ENCODE measurements at regions not wholly inside any gene's neighbourhood (a gene's known extent, or its start where the extent isn't known, plus 50 kb on each side); places are given as distances from the start of the nearest gene placed in this dataset.

GRCh38 chr17:74051348-74051747 lies 152.1 kb upstream of the RPL38 start:
- Histone ChIP-seq H3K4me3 (ENCODE audit: extremely low read depth in 1 of 4, insufficient read depth in 2 of 4, low read depth in 3 of 4, low read length in 4 of 4) (no peak overlapping the region), H4K20me1 (replicated peaks in 1 of 2; ENCODE audit: control insufficient read depth in 1 of 2, insufficient read depth in 2 of 2, low read length in 2 of 2) (no peaks in the 10 kb centered on the region), H4K91ac (replicated peaks; ENCODE audit: insufficient read length, low read length) (no peak overlapping the region), H3K27ac (ENCODE audit: low read depth, low read length) (no peak overlapping the region), H2AFZ (ENCODE audit: low read length) (no peak overlapping the region), H2BK12ac (ENCODE audit: low read depth, low read length) (no peak overlapping the region), H4K5ac (ENCODE audit: insufficient read length, low read depth, low read length) (no peak overlapping the region), H3K14ac (ENCODE audit: insufficient read length) (no peak overlapping the region), H3K36me3 (ENCODE audit: control insufficient read depth in 2 of 4, insufficient read depth in 4 of 4, low read length in 3 of 4) (no peaks in the 10 kb centered on the region), H3K23me2 (ENCODE audit: low read depth, low read length) (no peaks in the 10 kb centered on the region), H2BK120ac (replicated peaks; ENCODE audit: low read depth, low read length) (no peak overlapping the region), H3K23ac (ENCODE audit: insufficient read length) (no peak overlapping the region), H2AK5ac (ENCODE audit: low read depth, low read length) (no peak overlapping the region), H3K4ac (replicated peaks; ENCODE audit: insufficient read length, low read depth, low read length) (no peak overlapping the region), H3K9ac (replicated peaks in 1 of 4; ENCODE audit: extremely low read depth in 1 of 4, low read depth in 3 of 4, low read length in 3 of 4) (no peak overlapping the region), H2BK20ac (ENCODE audit: low read length) (no peak overlapping the region), H3K27me3 (replicated peaks in 1 of 4; ENCODE audit: control insufficient read depth in 3 of 4, extremely low read depth in 1 of 4, insufficient read depth in 3 of 4, low read length in 3 of 4) (no peaks in the 10 kb centered on the region; a peak in 2 of 7 replicates), H3K4me2 (ENCODE audit: insufficient read depth in 1 of 2, low read depth in 2 of 2, low read length in 2 of 2) (no peak overlapping the region), H2BK15ac (ENCODE audit: low read length) (no peak overlapping the region), H3K56ac (replicated peaks; ENCODE audit: insufficient read length, low read depth, low read length) (no peak overlapping the region), H3K79me2 (ENCODE audit: control insufficient read depth in 1 of 2, insufficient read depth in 2 of 2, low read length in 2 of 2) (no peaks in the 10 kb centered on the region), H2BK5ac (ENCODE audit: low read depth, low read length) (no peak overlapping the region), H3K9me3 (ENCODE audit: insufficient read depth in 2 of 2, low read depth in 1 of 2, low read length in 1 of 2) (no peaks in the 10 kb centered on the region), H4K8ac (ENCODE audit: extremely low read depth, insufficient read depth, low read length) (no peak overlapping the region), H3K18ac (ENCODE audit: extremely low read depth, low read length) (no peak overlapping the region), H3K4me1 (replicated peaks in 1 of 4; ENCODE audit: control insufficient read depth in 3 of 4, insufficient read depth in 4 of 4, low read length in 3 of 4) (peaks cover 0 to 8% (median 2%) of the 10 kb centered on the region in 4 experiments; a peak in 5 of 7 replicates), H3K79me1 (ENCODE audit: low read depth, low read length) (no peaks in the 10 kb centered on the region)
- ChIA-PET CTCF (ENCODE audit: partially characterized antibody) (interaction anchor here (1.3 to 2.6 kb wide), 3 partner anchors 14 to 19 kb away, joined by 3 to 11 read pairs (median 3); no protein-coding TSS in a partner anchor), POLR2A (ENCODE audit: partially characterized antibody) (interaction anchor here (1.0 kb wide), 1 partner anchor 11 kb away, joined by 3 read pairs; no protein-coding TSS in a partner anchor)
- DNase-seq (ENCODE audit: low read depth in 1 of 2, low spot score in 2 of 2) (no peak), FAIRE-seq (no peak)
- WGBS, 2 experiments (ENCODE audit: extremely low coverage in 1 of 2, insufficient coverage in 1 of 2, insufficient read length in 1 of 2, insufficient replicate concordance in 2 of 2, low coverage in 1 of 2, low lambda C conversion rate in 2 of 2, missing lambda C conversion rate in 1 of 2) = 87% methylated on average over 8 of the region's 8 CpGs; no CpG with 5 or more reads in 1 of the 2 experiments
- TF ChIP-seq NRF1 (IDR thresholded peaks at IDR 0.05; ENCODE audit: low read depth, low read length) (no peak), POU5F1 (IDR thresholded peaks at IDR 0.05; ENCODE audit: low read depth, low read length) (no peak), RNF2 (IDR thresholded peaks at IDR 0.05; ENCODE audit: borderline replicate concordance, low read depth, low read length, missing control alignments, poor library complexity, severe bottlenecking) (no peak), BACH1 (IDR thresholded peaks at IDR 0.05; ENCODE audit: low read length) (no peak), KDM4A (IDR thresholded peaks at IDR 0.05; ENCODE audit: low read depth, low read length, severe bottlenecking) (no peak), MAFK (IDR thresholded peaks at IDR 0.05; ENCODE audit: low read depth, low read length) (no peak), RBBP5 (IDR thresholded peaks at IDR 0.05; ENCODE audit: borderline replicate concordance, low read depth, low read length) (no peak), RXRA (IDR thresholded peaks at IDR 0.05; ENCODE audit: insufficient read depth, low read depth, low read length) (no peak), ASH2L (IDR thresholded peaks at IDR 0.05; ENCODE audit: low read length) (no peak), JUN (IDR thresholded peaks at IDR 0.05; ENCODE audit: low read depth, low read length) (no peak), SAP30 (IDR thresholded peaks at IDR 0.05; ENCODE audit: insufficient read depth, insufficient replicate concordance, low read length) (no peak), YY1 (IDR thresholded peaks at IDR 0.05; ENCODE audit: low read depth, low read length) (no peak), CTBP2 (IDR thresholded peaks at IDR 0.05; ENCODE audit: borderline replicate concordance, insufficient read depth, insufficient read length, low read length) (no peak)
